Liver (tissue), 8 donors: ENCODE measurements at regions not wholly inside any gene's neighbourhood (a gene's known extent, or its start where the extent isn't known, plus 50 kb on each side); places are given as distances from the start of the nearest gene placed in this dataset.

Experiments
- DNase-seq: peaks from one replicate; pipeline ENCODE4 v3.0.0-alpha.2; 2017; ENCODE audit warnings: low spot score
- H3K27ac ChIP-seq, 2 donors: one replicate each; pipeline ENCODE4 v1.7.0; 2013; ENCODE audit warnings: inconsistent platforms in 2 of 2, low read length in 2 of 2, control low read depth in 1 of 2, low read depth in 1 of 2, mild to moderate bottlenecking in 1 of 2
- H3K27me3 ChIP-seq, 4 donors: one replicate each; pipeline versions ENCODE4 v1.6.1 to v1.7.0; 2013; ENCODE audit warnings: low read length in 3 of 4, inconsistent platforms in 1 of 4, mild to moderate bottlenecking in 1 of 4, moderate library complexity in 1 of 4; ENCODE audit not compliant: control insufficient read depth in 4 of 4, insufficient read depth in 4 of 4
- H3K36me3 ChIP-seq, 4 donors: one replicate each; pipeline versions ENCODE4 v1.6.1 to v1.7.0; 2013; ENCODE audit warnings: low read length in 3 of 4, mild to moderate bottlenecking in 3 of 4, low read depth in 1 of 4, moderate library complexity in 1 of 4; ENCODE audit not compliant: control insufficient read depth in 4 of 4, insufficient read depth in 3 of 4
- H3K4me1 ChIP-seq, 4 donors: one replicate each; pipeline versions ENCODE4 v1.6.1 to v1.7.0; 2013; ENCODE audit warnings: low read length in 3 of 4, mild to moderate bottlenecking in 3 of 4, moderate library complexity in 1 of 4; ENCODE audit not compliant: control insufficient read depth in 4 of 4, insufficient read depth in 4 of 4
- H3K4me3 ChIP-seq, 3 donors: one replicate each; pipeline versions ENCODE4 v1.6.1 to v1.7.0; 2013; ENCODE audit warnings: low read length in 3 of 3, control low read depth in 1 of 3, low read depth in 1 of 3, mild to moderate bottlenecking in 1 of 3
- H3K9ac ChIP-seq, 2 donors: one replicate each; pipeline ENCODE4 v1.7.0; 2013; ENCODE audit warnings: low read length in 2 of 2, mild to moderate bottlenecking in 2 of 2, moderate library complexity in 2 of 2, control low read depth in 1 of 2, low read depth in 1 of 2
- H3K9me3 ChIP-seq, 4 donors: one replicate each; pipeline versions ENCODE4 v1.6.1 to v1.7.0; 2013; ENCODE audit warnings: low read length in 3 of 4; ENCODE audit not compliant: control insufficient read depth in 4 of 4
- EGR1 ChIP-seq, 2 donors: IDR thresholded peaks; 2 replicates each; pipeline ENCODE4 v1.6.1; 2016 to 2018; ENCODE audit warnings: antibody characterized with exemption in 2 of 2, low read depth in 2 of 2
- FOXA1 ChIP-seq: IDR thresholded peaks from 2 replicates; pipeline ENCODE4 v1.6.1; 2016; ENCODE audit warnings: antibody characterized with exemption
- FOXA2 ChIP-seq: IDR thresholded peaks from 2 replicates; pipeline ENCODE4 v1.6.1; 2016; ENCODE audit warnings: antibody characterized with exemption
- GABPA ChIP-seq, 2 donors: IDR thresholded peaks in 1 of 2; conservative IDR thresholded peaks in 1 of 2; 2 replicates each; pipeline ENCODE4 v1.6.1; 2016; ENCODE audit warnings: antibody characterized with exemption in 2 of 2, mild to moderate bottlenecking in 1 of 2, moderate library complexity in 1 of 2
- HNF4A ChIP-seq, 2 donors: conservative IDR thresholded peaks; 2 replicates each; pipeline ENCODE4 v1.6.1; 2016; ENCODE audit warnings: antibody characterized with exemption in 2 of 2, mild to moderate bottlenecking in 2 of 2
- HNF4G ChIP-seq: IDR thresholded peaks from 2 replicates; pipeline ENCODE4 v1.6.1; 2016; ENCODE audit warnings: antibody characterized with exemption
- JUND ChIP-seq, 2 donors: IDR thresholded peaks; 2 replicates each; pipeline ENCODE4 v1.6.1; 2016; ENCODE audit warnings: antibody characterized with exemption in 2 of 2
- NR2F2 ChIP-seq: IDR thresholded peaks from 2 replicates; pipeline ENCODE4 v1.6.1; 2016; ENCODE audit warnings: antibody characterized with exemption
- RAD21 ChIP-seq, 2 donors: IDR thresholded peaks; 2 replicates each; pipeline ENCODE4 v1.6.1; 2016; ENCODE audit warnings: antibody characterized with exemption in 2 of 2, mild to moderate bottlenecking in 2 of 2
- RXRA ChIP-seq, 2 donors: IDR thresholded peaks; 2 replicates each; pipeline ENCODE4 v1.6.1; 2017 to 2018; ENCODE audit warnings: antibody characterized with exemption in 2 of 2, mild to moderate bottlenecking in 1 of 2
- SP1 ChIP-seq: IDR thresholded peaks from 2 replicates; pipeline ENCODE4 v1.6.1; 2018; ENCODE audit warnings: antibody characterized with exemption, mild to moderate bottlenecking
- TAF1 ChIP-seq: conservative IDR thresholded peaks from 2 replicates; pipeline ENCODE4 v1.6.1; 2016; ENCODE audit warnings: antibody characterized with exemption, mild to moderate bottlenecking
- YY1 ChIP-seq: IDR thresholded peaks from 2 replicates; pipeline ENCODE4 v1.6.1; 2016; ENCODE audit warnings: antibody characterized with exemption, mild to moderate bottlenecking
- WGBS: extraction: QIAGEN DNeasy Blood & Tissue Kit; methylation state at CpG from one replicate; pipeline ENCODE4 v1.1.7; 2013; 5-methylcytosine and 5-hydroxymethylcytosine counted together
- TF ChIP-seq, protein P1 (sequence below): IDR thresholded peaks from 2 replicates; pipeline ENCODE4 v1.6.1; 2016; ENCODE audit warnings: antibody characterized with exemption
- TF ChIP-seq, protein P2 (sequence below): IDR thresholded peaks from 2 replicates; pipeline ENCODE4 v1.6.1; 2016; ENCODE audit warnings: antibody characterized with exemption
- TF ChIP-seq, protein P3 (sequence below): IDR thresholded peaks from 2 replicates; pipeline ENCODE4 v1.6.1; 2016; ENCODE audit warnings: antibody characterized with exemption
- TF ChIP-seq, protein P4 (sequence below): fragments of 150-350 bp; IDR thresholded peaks from 2 replicates; pipeline ENCODE4 v1.5.1; 2017; ENCODE audit warnings: improper control_type of control experiment, low read depth, low read length; ENCODE audit not compliant: missing input control
- TF ChIP-seq, protein P5 (sequence below): IDR thresholded peaks from 2 replicates; pipeline ENCODE4 v1.6.1; 2016; ENCODE audit warnings: antibody characterized with exemption, mild to moderate bottlenecking
- donor health status: healthy.
- donor health status: healthy.
- donor health status: healthy.
- donor health status: healthy.
- donor health status: healthy.

DNA sequence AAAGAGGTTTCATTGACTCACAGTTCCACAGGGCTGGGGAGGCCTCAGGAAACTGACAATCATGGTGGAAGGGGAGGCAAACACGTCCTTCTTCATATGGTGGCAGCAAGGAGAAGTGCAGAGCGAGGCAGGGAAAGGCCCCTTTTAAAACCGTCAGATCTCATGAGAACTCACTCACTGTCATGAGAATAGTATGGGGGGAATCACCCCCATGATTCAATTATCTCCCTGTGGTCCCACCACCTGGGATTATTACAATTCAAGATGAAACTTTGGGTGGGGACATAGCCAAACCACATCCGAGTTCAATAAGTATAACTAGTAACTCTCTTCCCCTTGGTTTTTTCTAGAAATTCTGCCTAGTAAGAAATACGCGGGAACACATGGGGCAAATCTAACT, 94.9 kb downstream of the AXIN2 start:
- no peaks in the 10 kb centered on the region for H3K9me3 ChIP-seq
- no peak overlapping the region for H3K27ac ChIP-seq
- TF ChIP-seq, protein P1, sequence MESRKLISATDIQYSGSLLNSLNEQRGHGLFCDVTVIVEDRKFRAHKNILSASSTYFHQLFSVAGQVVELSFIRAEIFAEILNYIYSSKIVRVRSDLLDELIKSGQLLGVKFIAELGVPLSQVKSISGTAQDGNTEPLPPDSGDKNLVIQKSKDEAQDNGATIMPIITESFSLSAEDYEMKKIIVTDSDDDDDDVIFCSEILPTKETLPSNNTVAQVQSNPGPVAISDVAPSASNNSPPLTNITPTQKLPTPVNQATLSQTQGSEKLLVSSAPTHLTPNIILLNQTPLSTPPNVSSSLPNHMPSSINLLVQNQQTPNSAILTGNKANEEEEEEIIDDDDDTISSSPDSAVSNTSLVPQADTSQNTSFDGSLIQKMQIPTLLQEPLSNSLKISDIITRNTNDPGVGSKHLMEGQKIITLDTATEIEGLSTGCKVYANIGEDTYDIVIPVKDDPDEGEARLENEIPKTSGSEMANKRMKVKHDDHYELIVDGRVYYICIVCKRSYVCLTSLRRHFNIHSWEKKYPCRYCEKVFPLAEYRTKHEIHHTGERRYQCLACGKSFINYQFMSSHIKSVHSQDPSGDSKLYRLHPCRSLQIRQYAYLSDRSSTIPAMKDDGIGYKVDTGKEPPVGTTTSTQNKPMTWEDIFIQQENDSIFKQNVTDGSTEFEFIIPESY, result no peak
- no peak overlapping the region for H3K4me3 ChIP-seq
- H3K4me1 ChIP-seq, result no peaks in the 10 kb centered on the region
- H3K36me3 ChIP-seq, result no peaks in the 10 kb centered on the region
- 88% methylated on average over 6 of the region's 6 CpGs for WGBS
- DNase-seq, result no peak
- H3K27me3 ChIP-seq, result peaks cover 0 to 3% (median 0%) of the 10 kb centered on the region in 4 donors
- H3K9ac ChIP-seq, result no peak overlapping the region

DNA sequence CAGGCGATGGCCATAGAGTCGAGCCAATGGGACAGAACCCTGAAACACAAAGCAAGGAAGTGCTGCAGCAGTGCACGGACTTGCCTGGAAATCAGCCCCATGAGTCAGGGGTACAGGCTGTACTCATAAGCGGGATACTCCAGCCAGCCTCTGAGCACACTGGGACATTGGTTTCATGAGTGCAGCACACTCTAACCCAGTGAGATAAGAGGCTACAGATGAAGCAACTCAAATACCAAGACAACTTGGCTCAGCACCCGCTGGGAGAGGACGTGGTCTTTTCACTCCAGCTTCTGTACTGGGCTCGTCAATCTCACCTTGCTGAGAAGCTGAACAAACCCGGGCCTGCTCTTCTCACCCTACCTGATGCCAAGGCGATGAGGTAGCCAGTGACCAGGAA, 98.2 kb downstream of the AXIN2 start:
- no peaks in the 10 kb centered on the region for H3K4me1 ChIP-seq
- H3K27me3 ChIP-seq, result peaks cover 0 to 5% (median 0%) of the 10 kb centered on the region in 4 donors
- WGBS, result 83% methylated on average over 9 of the region's 9 CpGs
- no peaks in the 10 kb centered on the region for H3K36me3 ChIP-seq
- TF ChIP-seq YY1 (no peak), RAD21 (IDR thresholded peaks at IDR 0.05) (peak in 1 of 2 donors; percentile 14), SP1 (peak; percentile 77), RXRA (IDR thresholded peaks at IDR 0.05) (peak; percentile 46 to 66), FOXA2 (no peak), NR2F2 (peak; percentile 89), GABPA (IDR thresholded peaks at IDR 0.05 in 1 of 2, conservative IDR thresholded peaks at IDR 0.05 in 1 of 2) (no peak), JUND (IDR thresholded peaks at IDR 0.05) (peak; percentile 35 to 73), FOXA1 (no peak), TAF1 (no peak), HNF4A (conservative IDR thresholded peaks at IDR 0.05) (no peak), HNF4G (no peak), EGR1 (IDR thresholded peaks at IDR 0.05; ENCODE audit: low read depth in 2 of 2) (no peak)
- TF ChIP-seq, protein P2, sequence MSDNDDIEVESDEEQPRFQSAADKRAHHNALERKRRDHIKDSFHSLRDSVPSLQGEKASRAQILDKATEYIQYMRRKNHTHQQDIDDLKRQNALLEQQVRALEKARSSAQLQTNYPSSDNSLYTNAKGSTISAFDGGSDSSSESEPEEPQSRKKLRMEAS, result no peak
- TF ChIP-seq, protein P3, sequence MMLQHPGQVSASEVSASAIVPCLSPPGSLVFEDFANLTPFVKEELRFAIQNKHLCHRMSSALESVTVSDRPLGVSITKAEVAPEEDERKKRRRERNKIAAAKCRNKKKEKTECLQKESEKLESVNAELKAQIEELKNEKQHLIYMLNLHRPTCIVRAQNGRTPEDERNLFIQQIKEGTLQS, result no peak
- TF ChIP-seq, protein P1, result no peak
- TF ChIP-seq, protein P4, sequence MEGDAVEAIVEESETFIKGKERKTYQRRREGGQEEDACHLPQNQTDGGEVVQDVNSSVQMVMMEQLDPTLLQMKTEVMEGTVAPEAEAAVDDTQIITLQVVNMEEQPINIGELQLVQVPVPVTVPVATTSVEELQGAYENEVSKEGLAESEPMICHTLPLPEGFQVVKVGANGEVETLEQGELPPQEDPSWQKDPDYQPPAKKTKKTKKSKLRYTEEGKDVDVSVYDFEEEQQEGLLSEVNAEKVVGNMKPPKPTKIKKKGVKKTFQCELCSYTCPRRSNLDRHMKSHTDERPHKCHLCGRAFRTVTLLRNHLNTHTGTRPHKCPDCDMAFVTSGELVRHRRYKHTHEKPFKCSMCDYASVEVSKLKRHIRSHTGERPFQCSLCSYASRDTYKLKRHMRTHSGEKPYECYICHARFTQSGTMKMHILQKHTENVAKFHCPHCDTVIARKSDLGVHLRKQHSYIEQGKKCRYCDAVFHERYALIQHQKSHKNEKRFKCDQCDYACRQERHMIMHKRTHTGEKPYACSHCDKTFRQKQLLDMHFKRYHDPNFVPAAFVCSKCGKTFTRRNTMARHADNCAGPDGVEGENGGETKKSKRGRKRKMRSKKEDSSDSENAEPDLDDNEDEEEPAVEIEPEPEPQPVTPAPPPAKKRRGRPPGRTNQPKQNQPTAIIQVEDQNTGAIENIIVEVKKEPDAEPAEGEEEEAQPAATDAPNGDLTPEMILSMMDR, result no peak
- TF ChIP-seq, protein P5, sequence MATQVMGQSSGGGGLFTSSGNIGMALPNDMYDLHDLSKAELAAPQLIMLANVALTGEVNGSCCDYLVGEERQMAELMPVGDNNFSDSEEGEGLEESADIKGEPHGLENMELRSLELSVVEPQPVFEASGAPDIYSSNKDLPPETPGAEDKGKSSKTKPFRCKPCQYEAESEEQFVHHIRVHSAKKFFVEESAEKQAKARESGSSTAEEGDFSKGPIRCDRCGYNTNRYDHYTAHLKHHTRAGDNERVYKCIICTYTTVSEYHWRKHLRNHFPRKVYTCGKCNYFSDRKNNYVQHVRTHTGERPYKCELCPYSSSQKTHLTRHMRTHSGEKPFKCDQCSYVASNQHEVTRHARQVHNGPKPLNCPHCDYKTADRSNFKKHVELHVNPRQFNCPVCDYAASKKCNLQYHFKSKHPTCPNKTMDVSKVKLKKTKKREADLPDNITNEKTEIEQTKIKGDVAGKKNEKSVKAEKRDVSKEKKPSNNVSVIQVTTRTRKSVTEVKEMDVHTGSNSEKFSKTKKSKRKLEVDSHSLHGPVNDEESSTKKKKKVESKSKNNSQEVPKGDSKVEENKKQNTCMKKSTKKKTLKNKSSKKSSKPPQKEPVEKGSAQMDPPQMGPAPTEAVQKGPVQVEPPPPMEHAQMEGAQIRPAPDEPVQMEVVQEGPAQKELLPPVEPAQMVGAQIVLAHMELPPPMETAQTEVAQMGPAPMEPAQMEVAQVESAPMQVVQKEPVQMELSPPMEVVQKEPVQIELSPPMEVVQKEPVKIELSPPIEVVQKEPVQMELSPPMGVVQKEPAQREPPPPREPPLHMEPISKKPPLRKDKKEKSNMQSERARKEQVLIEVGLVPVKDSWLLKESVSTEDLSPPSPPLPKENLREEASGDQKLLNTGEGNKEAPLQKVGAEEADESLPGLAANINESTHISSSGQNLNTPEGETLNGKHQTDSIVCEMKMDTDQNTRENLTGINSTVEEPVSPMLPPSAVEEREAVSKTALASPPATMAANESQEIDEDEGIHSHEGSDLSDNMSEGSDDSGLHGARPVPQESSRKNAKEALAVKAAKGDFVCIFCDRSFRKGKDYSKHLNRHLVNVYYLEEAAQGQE, result no peak
- no peak overlapping the region for H3K4me3 ChIP-seq
- H3K9me3 ChIP-seq, result no peaks in the 10 kb centered on the region
- DNase-seq, result no peak
- H3K9ac ChIP-seq, result no peak overlapping the region
- H3K27ac ChIP-seq, result no peak overlapping the region
